RWPE1 (cell line): ENCODE measurements at regions not wholly inside any gene's neighbourhood (a gene's known extent, or its start where the extent isn't known, plus 50 kb on each side); places are given as distances from the start of the nearest gene placed in this dataset.
"Not testable (repeated sequence)": the region's sequence is repeated elsewhere in the genome, so short reads cannot be mapped to it uniquely, and the experiment has no call there.

ENCODE experiments used
- CTCF ChIA-PET: fragments of 350-600 bp; sonication (Branson Sonifier 250); formaldehyde crosslinking; extraction: SDS; loops from one replicate; lab custom pipeline; 2021; lab: Yijun Ruan, JAX
- POLR2A ChIA-PET: fragments of 400-600 bp; formaldehyde crosslinking; extraction: SDS; loops from one replicate; lab custom pipeline; 2020; ENCODE audit warnings: antibody characterized with exemption; ENCODE audit not compliant: low non-redundant PET; lab: Yijun Ruan, JAX
- DNase-seq: peaks from one replicate; pipeline ENCODE4 v3.0.0; 2012; ENCODE audit warnings: low spot score
- H3K27ac ChIP-seq: fragments of 450-650 bp; 2 replicates; pipeline ENCODE4 v1.5.1; 2017
- TF ChIP-seq, protein P1 (sequence below): fragments of 450-650 bp; conservative IDR thresholded peaks from 2 replicates; pipeline ENCODE4 v1.5.1; 2017; ENCODE audit warnings: low read depth, mild to moderate bottlenecking

DNA sequence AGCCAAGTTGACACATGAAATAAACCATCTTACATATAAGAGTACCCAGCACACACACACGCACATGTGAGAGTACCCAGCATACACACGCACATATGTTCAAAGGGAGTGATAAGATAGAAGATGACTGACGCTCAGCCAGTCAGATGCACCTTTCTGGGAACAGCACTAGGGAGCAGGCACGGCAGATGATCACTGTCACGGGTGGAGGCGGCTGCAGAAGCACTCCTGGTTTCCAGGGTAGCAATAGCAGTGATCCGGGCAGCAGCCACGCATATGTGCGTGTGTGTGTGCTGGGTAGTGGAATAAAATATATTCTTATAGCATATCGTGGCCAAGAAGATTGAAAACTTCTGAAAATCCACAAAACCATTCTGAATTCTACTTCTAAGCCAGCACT lies 85.8 kb upstream of the NAMPT start:
- TF ChIP-seq, protein P1, sequence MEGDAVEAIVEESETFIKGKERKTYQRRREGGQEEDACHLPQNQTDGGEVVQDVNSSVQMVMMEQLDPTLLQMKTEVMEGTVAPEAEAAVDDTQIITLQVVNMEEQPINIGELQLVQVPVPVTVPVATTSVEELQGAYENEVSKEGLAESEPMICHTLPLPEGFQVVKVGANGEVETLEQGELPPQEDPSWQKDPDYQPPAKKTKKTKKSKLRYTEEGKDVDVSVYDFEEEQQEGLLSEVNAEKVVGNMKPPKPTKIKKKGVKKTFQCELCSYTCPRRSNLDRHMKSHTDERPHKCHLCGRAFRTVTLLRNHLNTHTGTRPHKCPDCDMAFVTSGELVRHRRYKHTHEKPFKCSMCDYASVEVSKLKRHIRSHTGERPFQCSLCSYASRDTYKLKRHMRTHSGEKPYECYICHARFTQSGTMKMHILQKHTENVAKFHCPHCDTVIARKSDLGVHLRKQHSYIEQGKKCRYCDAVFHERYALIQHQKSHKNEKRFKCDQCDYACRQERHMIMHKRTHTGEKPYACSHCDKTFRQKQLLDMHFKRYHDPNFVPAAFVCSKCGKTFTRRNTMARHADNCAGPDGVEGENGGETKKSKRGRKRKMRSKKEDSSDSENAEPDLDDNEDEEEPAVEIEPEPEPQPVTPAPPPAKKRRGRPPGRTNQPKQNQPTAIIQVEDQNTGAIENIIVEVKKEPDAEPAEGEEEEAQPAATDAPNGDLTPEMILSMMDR, result no peak
- CTCF ChIA-PET, result no interaction called here
- no peak for DNase-seq
- H3K27ac ChIP-seq, result no peak overlapping the region
- POLR2A ChIA-PET, result no interaction called here

DNA sequence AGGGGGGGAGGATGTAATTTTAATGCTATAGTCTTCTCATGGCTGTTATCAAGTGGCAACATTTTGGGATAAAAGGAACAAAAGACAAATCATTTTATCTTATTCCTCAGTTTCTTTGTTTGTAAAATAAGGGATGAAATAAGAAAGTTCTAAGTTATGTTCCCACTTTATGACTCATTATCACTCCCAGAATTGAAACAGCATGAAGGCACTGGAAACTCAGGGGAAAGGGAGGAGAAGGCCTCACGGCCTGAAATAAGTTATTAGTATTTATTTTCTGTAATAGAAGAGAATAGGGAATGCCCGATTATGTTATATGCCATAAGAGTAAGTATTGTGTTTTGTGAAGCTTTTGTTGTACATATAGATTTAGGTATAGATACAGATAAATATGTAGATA lies 85.0 kb upstream of the NAMPT start:
- POLR2A ChIA-PET, result no interaction called here
- TF ChIP-seq, protein P1, result no peak
- CTCF ChIA-PET, result interaction anchor here (0.6 kb wide), 1 partner anchor 64 kb away, joined by 3 read pairs; no protein-coding TSS in a partner anchor
- no peak overlapping the region for H3K27ac ChIP-seq
- DNase-seq, result no peak

DNA sequence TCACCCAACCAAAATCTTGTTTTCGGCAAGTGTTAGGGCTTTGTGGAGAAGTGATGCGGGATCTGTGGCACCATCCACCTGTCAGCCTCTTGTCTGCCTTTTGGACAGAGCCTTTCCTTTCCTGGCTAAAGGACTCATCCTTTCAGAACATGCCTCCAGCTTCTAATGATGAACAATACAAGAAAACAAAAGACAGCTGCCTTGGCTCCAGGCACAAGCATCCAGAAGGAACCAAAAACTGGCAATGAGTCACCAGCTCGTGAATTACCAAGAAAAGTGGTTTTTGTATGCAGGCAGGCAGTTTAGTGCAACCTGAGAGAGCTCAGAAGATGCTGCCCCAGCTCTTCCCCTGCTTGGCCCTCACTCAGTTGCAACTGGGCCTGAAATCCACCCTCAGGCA lies 84.6 kb upstream of the NAMPT start:
- ChIA-PET POLR2A (no interaction called here), CTCF (interaction anchor here (0.6 kb wide), 2 partner anchors 65 to 289 kb away, joined by 3 to 5 read pairs; no protein-coding TSS in a partner anchor)
- DNase-seq, result peak; percentile 29
- TF ChIP-seq, protein P1, result no peak
- no peak overlapping the region for H3K27ac ChIP-seq

DNA sequence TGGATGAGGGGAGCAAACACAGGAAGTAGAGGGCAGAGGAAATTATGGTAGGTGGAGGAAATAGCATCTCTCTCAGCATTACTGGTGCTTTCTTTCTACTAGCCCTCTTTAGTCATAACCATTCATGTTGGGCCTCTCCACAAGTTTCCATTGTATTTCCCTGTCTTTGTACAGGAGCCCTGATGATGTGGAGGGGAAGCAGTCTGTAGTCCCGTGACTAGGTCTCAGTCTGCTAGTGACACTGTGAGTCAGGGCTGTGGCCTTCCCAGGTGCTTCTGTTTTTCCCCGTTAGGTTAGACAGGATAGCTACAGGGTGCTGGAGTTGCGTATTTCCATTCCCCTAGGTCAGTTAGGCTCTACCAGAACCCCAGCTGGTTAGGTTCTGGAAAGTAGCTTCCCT lies 82.9 kb upstream of the NAMPT start:
- CTCF ChIA-PET, result no interaction called here
- TF ChIP-seq, protein P1, result no peak
- POLR2A ChIA-PET, result no interaction called here
- DNase-seq, result no peak
- H3K27ac ChIP-seq, result no peak overlapping the region

DNA sequence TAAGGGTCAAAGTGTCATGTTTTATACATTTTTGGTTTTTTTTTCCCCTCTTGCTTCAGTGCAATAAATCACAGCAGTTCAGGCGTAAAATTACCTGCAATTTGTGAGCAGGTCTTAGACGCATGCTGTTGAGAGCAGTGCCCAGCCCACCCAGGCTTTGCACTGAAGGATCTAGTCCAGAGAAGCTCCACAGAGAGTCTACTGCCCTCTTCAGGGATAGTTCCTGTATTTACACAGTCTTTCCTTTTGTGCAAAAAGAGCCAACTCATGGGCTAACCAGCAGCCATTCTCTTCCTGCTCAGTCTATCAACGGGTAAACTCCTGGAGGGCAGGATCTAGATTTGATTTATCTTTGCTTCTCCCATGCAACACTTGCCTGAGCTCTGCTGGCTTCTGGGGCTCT lies 82.2 kb upstream of the NAMPT start:
- TF ChIP-seq, protein P1, result no peak
- POLR2A ChIA-PET, result no interaction called here
- CTCF ChIA-PET, result interaction anchor here (0.7 kb wide), 1 partner anchor 74 kb away, joined by 7 read pairs; no protein-coding TSS in a partner anchor
- no peak for DNase-seq
- no peak overlapping the region for H3K27ac ChIP-seq

DNA sequence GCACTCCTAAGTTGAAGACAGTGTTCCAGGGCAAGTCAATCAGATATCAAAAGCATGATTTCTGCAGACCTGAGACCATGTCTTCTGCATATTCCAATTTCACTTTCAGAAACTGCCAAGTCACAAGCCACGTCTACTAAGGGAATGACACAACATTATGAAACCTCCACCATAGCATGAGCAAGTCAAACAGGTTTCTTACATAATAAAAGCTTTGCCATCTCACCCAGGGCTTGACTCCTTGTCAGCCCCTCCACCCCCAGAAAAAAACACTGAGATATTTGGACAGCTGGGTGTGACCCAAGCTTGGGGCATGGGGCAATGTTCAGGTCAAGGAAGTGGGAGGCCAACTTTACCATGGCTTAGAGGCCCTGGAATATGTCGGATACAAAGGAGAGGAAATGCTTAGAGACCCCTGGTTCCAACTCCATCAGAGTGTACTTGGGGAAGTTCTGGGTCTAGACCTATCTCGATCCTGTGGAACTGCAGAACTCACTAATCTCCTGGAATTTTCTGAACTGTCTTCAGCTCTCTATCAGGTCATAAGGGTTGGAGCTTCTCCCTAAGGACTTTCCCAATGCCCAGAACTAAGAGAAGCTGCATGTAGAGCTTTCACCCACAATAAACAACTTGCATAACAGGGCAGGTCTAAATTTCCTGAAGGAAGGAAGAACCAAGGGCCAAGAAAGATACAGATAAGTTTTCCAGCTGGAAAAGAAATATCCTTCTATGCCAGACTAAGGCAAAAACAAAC lies 80.6 kb upstream of the NAMPT start:
- TF ChIP-seq, protein P1, result no peak
- H3K27ac ChIP-seq, result no peak overlapping the region
- peak; percentile 36 for DNase-seq
- POLR2A ChIA-PET, result interaction anchor here (0.7 kb wide), 1 partner anchor 669 kb away, joined by 3 read pairs; no protein-coding TSS in a partner anchor
- CTCF ChIA-PET, result interaction anchor here (0.7 kb wide), 1 partner anchor 306 kb away, joined by 3 read pairs; no protein-coding TSS in a partner anchor

DNA sequence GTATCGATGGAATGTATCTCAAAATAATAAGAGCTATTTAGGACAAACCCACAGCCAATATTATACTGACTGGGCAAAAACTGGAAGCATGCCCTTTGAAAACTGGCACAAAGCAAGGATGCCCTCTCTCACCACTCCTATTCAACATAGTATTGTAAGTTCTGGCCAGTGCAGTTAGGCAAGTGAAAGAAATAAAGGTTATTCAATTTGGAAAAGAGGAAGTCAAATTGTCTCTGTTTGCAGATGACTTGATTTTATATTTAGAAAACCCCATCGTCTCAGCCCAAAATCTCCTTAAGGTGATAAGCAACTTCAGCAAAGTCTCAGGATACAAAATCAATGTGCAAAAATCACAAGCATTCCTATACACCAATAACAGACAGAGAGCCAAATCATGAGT lies 77.7 kb upstream of the NAMPT start:
- DNase-seq, H3K27ac ChIP-seq, CTCF ChIA-PET, POLR2A ChIA-PET: not testable (repeated sequence)
